ENCODE measurements at regions not wholly inside any gene's neighbourhood (a gene's known extent, or its start where the extent isn't known, plus 50 kb on each side); places are given as distances from the start of the nearest gene placed in this dataset.

GRCh38 chr12:115215544-115215943, 531.6 kb upstream of the TBX3 start:
- H3K27ac ChIP-seq = no peak overlapping the region
- H3K4me1 Mint-ChIP-seq = peaks cover 14% of the 10 kb centered on the region
- peaks cover 14% of the 10 kb centered on the region for H3K4me1 ChIP-seq
- DNase-seq (ENCODE audit: low spot score) = no peak
- H3K27me3 ChIP-seq = no peaks in the 10 kb centered on the region
- no peaks in the 10 kb centered on the region for H3K9me3 Mint-ChIP-seq
- H3K36me3 Mint-ChIP-seq = no peaks in the 10 kb centered on the region
- H3K9me3 ChIP-seq (ENCODE audit: low read depth) = no peaks in the 10 kb centered on the region
- H3K4me3 Mint-ChIP-seq = no peak overlapping the region
- no peak overlapping the region for H3K4me2 ChIP-seq
- H4K20me1 ChIP-seq (ENCODE audit: low read depth) = no peaks in the 10 kb centered on the region
- no peak overlapping the region for H3K27ac Mint-ChIP-seq
- no peak overlapping the region for H2AFZ ChIP-seq (replicated peaks)
- TF ChIP-seq EZH2 (IDR thresholded peaks at IDR 0.05) (no peak), CTCF (IDR thresholded peaks at IDR 0.05) (no peak), EZH2phosphoT487 (IDR thresholded peaks at IDR 0.05) (no peak)
- no peak overlapping the region for H3K4me3 ChIP-seq
- no peaks in the 10 kb centered on the region for H3K79me2 ChIP-seq (ENCODE audit: low read depth)
- no peaks in the 10 kb centered on the region for H3K36me3 ChIP-seq
- H3F3A ChIP-seq (ENCODE audit: low read depth) = no peaks in the 10 kb centered on the region
- no peak overlapping the region for H3K9ac ChIP-seq
- peaks cover 4% of the 10 kb centered on the region for H3K27me3 Mint-ChIP-seq (ENCODE audit: insufficient read depth, low read depth)

GRCh38 chr12:115213538-115214016, 529.6 kb upstream of the TBX3 start:
- Mint-ChIP-seq H3K4me1 (peaks cover 19% of the 10 kb centered on the region), H3K9me3 (no peaks in the 10 kb centered on the region), H3K36me3 (no peaks in the 10 kb centered on the region), H3K27me3 (ENCODE audit: insufficient read depth, low read depth) (peaks cover 10% of the 10 kb centered on the region), H3K4me3 (peak overlapping the region; percentile 36), H3K27ac (peak overlapping the region; percentile 48)
- Histone ChIP-seq H3K79me2 (ENCODE audit: low read depth) (no peaks in the 10 kb centered on the region), H3K9ac (no peak overlapping the region), H3K27ac (peak overlapping the region; percentile 35), H3K9me3 (ENCODE audit: low read depth) (no peaks in the 10 kb centered on the region), H3K4me2 (peak overlapping the region; percentile 42), H3F3A (ENCODE audit: low read depth) (no peaks in the 10 kb centered on the region), H2AFZ (replicated peaks) (peak overlapping the region; percentile 91), H3K4me1 (peaks cover 22% of the 10 kb centered on the region), H3K4me3 (no peak overlapping the region), H3K36me3 (no peaks in the 10 kb centered on the region), H4K20me1 (ENCODE audit: low read depth) (no peaks in the 10 kb centered on the region), H3K27me3 (no peaks in the 10 kb centered on the region)
- peak; percentile 48 for DNase-seq (ENCODE audit: low spot score)
- no peak for TF ChIP-seq CTCF (IDR thresholded peaks at IDR 0.05)
- TF ChIP-seq EZH2 (IDR thresholded peaks at IDR 0.05) = no peak
- no peak for TF ChIP-seq EZH2phosphoT487 (IDR thresholded peaks at IDR 0.05)

- peak overlapping the region; percentile 62 for H3K27ac Mint-ChIP-seq
- H3K9me3 ChIP-seq (ENCODE audit: low read depth) = no peaks in the 10 kb centered on the region
- H3K9me3 Mint-ChIP-seq = no peaks in the 10 kb centered on the region
- no peaks in the 10 kb centered on the region for H3K36me3 ChIP-seq
- H3F3A ChIP-seq (ENCODE audit: low read depth) = no peaks in the 10 kb centered on the region
- H3K4me3 ChIP-seq = no peak overlapping the region
- H3K9ac ChIP-seq = no peak overlapping the region
- H3K4me1 Mint-ChIP-seq = peaks cover 19% of the 10 kb centered on the region
- TF ChIP-seq CTCF (IDR thresholded peaks at IDR 0.05) (no peak), EZH2phosphoT487 (IDR thresholded peaks at IDR 0.05) (no peak), EZH2 (IDR thresholded peaks at IDR 0.05) (no peak)
- H3K79me2 ChIP-seq (ENCODE audit: low read depth) = no peaks in the 10 kb centered on the region
- peak overlapping the region; percentile 42 for H3K4me2 ChIP-seq
- H2AFZ ChIP-seq (replicated peaks) = peak overlapping the region; percentile 91
- H3K4me1 ChIP-seq = peaks cover 22% of the 10 kb centered on the region
- DNase-seq (ENCODE audit: low spot score) = no peak
- H4K20me1 ChIP-seq (ENCODE audit: low read depth) = no peaks in the 10 kb centered on the region
- H3K36me3 Mint-ChIP-seq = no peaks in the 10 kb centered on the region
- peaks cover 10% of the 10 kb centered on the region for H3K27me3 Mint-ChIP-seq (ENCODE audit: insufficient read depth, low read depth)
- H3K27ac ChIP-seq = peak overlapping the region; percentile 35
- H3K27me3 ChIP-seq = no peaks in the 10 kb centered on the region
- H3K4me3 Mint-ChIP-seq = no peak overlapping the region
Observed at GRCh38 chr12:115213118-115213517, 529.1 kb upstream of the TBX3 start.
